ENCODE measurements at regions not wholly inside any gene's neighbourhood (a gene's known extent, or its start where the extent isn't known, plus 50 kb on each side); places are given as distances from the start of the nearest gene placed in this dataset.

DNA sequence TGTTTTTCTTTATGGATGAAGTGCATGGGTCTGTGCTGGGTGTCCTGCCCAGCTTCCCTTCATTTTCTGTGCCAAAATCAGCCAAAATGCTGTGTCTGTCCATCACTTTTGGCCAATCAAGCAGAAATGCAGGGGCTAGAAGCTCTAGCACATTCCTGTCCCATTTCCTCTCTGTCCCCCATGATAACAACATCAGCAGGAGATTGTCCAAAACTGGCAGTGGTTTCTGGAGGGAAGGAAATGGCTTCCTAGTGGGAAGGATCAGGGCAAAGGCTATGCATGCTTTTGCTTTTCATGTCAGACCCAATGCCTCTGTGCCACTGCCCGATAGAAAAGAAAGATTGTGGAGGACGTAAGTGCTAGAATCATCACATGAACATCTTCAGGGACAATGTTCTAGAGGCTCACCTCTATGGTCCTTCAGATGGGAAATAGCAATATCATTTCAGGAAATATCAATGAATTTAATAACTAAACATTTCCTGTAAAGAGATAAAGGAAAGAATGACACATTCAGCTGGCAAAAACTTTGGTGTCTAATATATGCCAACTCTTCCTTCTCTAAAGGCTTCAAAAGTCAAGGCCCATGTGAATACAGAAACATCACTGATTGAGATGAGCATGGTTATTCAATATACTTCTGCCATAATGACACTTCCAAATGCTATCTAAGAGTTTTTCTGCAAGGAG lies 107.5 kb downstream of the SETD4 start:
- no peak for DNase-seq (ENCODE audit: extremely low read depth, low read depth)
- TF ChIP-seq, protein P1, sequence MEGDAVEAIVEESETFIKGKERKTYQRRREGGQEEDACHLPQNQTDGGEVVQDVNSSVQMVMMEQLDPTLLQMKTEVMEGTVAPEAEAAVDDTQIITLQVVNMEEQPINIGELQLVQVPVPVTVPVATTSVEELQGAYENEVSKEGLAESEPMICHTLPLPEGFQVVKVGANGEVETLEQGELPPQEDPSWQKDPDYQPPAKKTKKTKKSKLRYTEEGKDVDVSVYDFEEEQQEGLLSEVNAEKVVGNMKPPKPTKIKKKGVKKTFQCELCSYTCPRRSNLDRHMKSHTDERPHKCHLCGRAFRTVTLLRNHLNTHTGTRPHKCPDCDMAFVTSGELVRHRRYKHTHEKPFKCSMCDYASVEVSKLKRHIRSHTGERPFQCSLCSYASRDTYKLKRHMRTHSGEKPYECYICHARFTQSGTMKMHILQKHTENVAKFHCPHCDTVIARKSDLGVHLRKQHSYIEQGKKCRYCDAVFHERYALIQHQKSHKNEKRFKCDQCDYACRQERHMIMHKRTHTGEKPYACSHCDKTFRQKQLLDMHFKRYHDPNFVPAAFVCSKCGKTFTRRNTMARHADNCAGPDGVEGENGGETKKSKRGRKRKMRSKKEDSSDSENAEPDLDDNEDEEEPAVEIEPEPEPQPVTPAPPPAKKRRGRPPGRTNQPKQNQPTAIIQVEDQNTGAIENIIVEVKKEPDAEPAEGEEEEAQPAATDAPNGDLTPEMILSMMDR (IDR thresholded peaks at IDR 0.05; ENCODE audit: low read depth, low read length), result no peak

DNA sequence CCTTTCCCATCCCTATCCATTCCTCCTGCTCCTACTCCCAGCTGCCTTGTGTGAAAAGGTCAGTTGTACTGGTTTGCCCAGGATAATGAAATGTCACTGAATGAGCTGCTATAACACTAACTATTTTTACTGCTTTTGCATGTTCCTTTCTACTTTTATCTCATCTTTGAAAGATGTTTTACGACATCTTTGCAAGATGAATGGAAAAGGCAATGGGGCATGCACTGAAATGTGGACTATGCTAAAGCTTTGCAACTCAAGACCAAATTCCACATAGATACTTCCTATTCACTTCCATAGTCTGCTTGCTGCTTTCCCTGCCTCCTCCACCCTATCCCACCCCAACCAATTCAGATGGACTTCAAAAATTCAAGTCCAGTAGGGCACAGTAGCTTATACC lies 111.3 kb downstream of the SETD4 start:
- no peak for DNase-seq (ENCODE audit: extremely low read depth, low read depth)
- TF ChIP-seq, protein P1 (IDR thresholded peaks at IDR 0.05; ENCODE audit: low read depth, low read length), result no peak

DNA sequence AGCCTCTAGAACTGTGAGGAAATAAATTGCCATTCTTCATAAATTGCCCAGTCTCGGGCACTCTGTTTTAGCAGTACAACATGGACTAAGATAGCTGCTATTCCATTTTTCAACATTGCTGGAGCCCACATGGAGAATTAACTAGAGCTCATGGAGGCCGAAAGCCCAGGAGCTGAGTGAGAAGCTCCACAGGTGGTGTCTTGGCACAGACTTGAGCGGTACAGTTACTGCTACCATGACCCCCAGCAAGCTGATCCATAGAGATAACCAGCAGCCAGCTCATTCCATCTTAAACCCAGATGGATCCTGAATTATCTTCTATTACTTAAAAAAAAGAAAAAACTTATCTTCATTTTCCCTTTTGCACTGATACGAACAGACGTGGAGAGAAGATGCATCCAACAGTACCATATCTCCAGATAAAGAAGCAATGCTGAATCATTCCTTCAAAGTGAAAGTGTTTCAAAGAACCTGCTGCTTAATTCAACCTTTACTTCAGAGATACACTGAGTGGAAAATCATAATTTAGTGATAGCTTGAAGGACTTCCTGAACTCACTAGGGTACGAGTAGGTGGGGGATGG lies 115.1 kb downstream of the SETD4 start:
- TF ChIP-seq, protein P1 (IDR thresholded peaks at IDR 0.05; ENCODE audit: low read depth, low read length), result no peak
- DNase-seq (ENCODE audit: extremely low read depth, low read depth), result no peak

DNA sequence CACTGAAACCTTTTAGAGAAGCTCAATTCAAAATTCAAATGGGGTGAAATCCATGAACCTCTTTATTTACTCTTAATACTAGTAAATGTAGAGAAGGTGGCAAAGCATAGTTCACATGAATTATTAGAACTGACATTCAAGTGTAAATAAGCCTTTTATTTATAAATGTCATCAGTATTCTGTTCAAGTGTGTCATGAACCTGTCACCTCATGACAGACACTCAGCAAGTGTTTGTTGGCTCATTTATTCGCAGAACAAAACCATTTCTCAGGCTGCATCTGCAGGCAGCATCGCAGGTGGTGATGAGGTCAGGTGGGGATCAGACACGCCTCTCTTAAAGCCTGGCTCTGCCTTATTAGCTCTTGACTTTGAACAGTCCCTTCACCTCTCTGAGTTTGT lies 116.6 kb downstream of the SETD4 start:
- TF ChIP-seq, protein P1 (IDR thresholded peaks at IDR 0.05; ENCODE audit: low read depth, low read length), result no peak
- DNase-seq (ENCODE audit: extremely low read depth, low read depth), result no peak

DNA sequence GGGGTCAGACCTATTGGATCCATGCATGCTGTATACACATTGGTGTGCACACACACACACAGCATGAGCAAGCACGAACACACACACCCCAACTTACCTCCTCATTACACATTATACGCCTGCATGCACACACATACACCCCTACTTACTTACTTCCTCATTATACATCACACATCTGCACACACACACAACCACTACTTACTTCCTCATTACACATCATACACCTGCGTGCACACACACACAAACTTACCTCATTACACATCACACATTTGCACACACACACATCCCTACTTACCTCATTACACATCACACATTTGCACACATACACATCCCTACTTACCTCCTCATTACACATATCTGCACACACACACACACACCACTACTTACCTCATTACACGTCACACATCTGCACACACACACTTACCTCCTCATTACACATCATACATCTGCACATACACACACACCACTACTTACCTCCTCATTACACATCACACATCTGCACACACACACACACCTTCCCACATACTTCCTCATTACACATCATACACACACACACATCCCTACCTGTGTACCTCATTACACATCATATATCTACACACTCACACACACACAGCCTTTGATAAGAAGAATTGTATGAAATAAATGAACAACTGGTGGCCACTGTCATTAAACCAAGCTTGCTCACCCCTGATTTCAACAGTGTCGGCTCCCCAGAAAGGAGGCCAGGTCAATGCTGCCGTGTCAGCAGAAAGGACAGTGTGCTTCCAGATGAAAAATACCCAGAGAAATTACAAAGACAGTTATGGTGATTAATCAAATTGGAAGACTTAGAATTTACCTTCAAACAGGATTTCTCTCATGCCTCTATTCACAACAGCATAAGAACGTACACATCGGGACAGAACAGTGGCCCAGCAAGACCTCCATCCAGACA lies 117.8 kb downstream of the SETD4 start:
- no peak for DNase-seq (ENCODE audit: extremely low read depth, low read depth)

DNA sequence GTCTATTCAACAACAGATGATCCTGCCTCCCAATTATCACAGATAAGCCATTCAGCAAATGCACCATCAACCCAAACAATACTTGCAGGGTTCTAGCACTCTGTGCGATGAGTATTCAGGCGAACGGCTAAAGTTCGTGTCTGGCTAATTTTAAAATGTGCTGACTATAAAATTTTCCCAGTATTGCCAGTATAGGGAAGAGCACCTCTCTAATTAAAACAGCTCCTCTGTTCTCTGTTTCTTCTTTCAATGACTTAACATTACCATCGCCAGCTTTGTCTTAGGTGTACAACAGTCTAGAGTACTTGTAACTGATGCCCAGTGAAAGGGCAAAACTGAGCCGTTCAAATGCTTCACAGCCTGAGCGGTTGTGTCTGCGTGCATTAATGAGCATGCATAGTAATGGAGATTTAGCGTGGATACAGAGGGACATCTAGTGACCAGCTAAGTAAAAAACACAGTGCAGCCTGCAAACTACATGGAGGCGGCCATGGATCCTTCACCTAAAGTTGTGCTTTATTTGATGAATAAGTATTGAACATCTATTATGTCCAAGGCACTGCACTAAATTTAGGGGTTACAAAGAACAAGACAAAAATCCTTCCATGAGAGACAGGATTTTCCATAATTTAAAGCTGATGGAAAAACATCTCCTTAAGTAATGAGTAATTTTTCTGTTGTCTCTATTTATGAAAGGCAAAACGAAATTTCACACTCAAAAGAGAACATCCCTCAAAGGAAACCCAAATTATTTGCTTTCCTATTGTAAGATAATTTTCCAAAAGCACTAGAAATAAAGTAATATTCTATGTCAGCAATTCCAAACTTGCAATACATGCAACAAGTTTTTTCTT lies 120.0 kb downstream of the SETD4 start:
- DNase-seq (ENCODE audit: extremely low read depth, low read depth), result peak; percentile 54
- TF ChIP-seq, protein P1 (IDR thresholded peaks at IDR 0.05; ENCODE audit: low read depth, low read length), result peak; percentile 79

More for the DNA sequence above, 117.8 kb downstream of the SETD4 start:
- TF ChIP-seq, protein P1 (IDR thresholded peaks at IDR 0.05; ENCODE audit: low read depth, low read length), result no peak

Data from AG09319 (cell line).